HEK293 (cell line): ENCODE measurements at regions not wholly inside any gene's neighbourhood (a gene's known extent, or its start where the extent isn't known, plus 50 kb on each side); places are given as distances from the start of the nearest gene placed in this dataset.

Source experiments
- CTCF ChIA-PET: fragments of 350-600 bp; formaldehyde crosslinking; extraction: SDS; loops from one replicate; lab custom pipeline; 2021; ENCODE audit warnings: antibody characterized with exemption; lab: Yijun Ruan, JAX
- POLR2A ChIA-PET: fragments of 300-600 bp; formaldehyde crosslinking; extraction: SDS; loops from one replicate; lab custom pipeline; 2020; ENCODE audit warnings: antibody characterized with exemption, inconsistent platforms; lab: Yijun Ruan, JAX
- H3K27ac ChIP-seq: fragments of 200-500 bp; sonication (Bioruptor generic); 2 replicates; pipeline ENCODE4 v1.5.1; 2014; ENCODE audit warnings: low read depth, low read length, control low read depth, inconsistent platforms; ENCODE audit errors: extremely low read depth
- H3K36me3 ChIP-seq, 2 experiments: fragments of 200-500 bp in 1 of 2; sonication (Bioruptor generic) in 1 of 2; 1 replicate in 1 of 2; 2 replicates in 1 of 2; pipeline ENCODE4 v1.5.1; 2014 to 2017; ENCODE audit warnings: inconsistent platforms in 2 of 2, low read length in 2 of 2; ENCODE audit not compliant: control insufficient read depth in 2 of 2, insufficient read depth in 1 of 2
- H3K4me1 ChIP-seq: fragments of 200-500 bp; sonication (Bioruptor generic); 2 replicates; pipeline ENCODE4 v1.5.1; 2014; ENCODE audit warnings: mild to moderate bottlenecking, low read length, inconsistent platforms; ENCODE audit not compliant: control insufficient read depth, insufficient read depth
- H3K4me3 ChIP-seq: 2 replicates; pipeline ENCODE4 v1.5.1; 2011; ENCODE audit warnings: low read depth, mild to moderate bottlenecking, control low read depth, low read length, moderate library complexity
- H3K9me3 ChIP-seq: fragments of 200-500 bp; sonication (Bioruptor generic); 2 replicates; pipeline ENCODE4 v1.5.1; 2014; ENCODE audit warnings: low read depth, low read length, inconsistent platforms; ENCODE audit not compliant: control insufficient read depth, insufficient read depth
- BCL11A ChIP-seq: fragments of 450-650 bp; formaldehyde crosslinking; IDR thresholded peaks from 2 replicates; pipeline ENCODE4 v1.5.1; 2016; ENCODE audit warnings: low read depth, missing biosample characterization, missing genetic modification characterization
- BCL11B ChIP-seq: fragments of 450-650 bp; formaldehyde crosslinking; IDR thresholded peaks from 2 replicates; pipeline ENCODE4 v1.5.1; 2016; ENCODE audit warnings: low read depth, missing biosample characterization, missing genetic modification characterization
- GLIS1 ChIP-seq: fragments of 450-650 bp; formaldehyde crosslinking; IDR thresholded peaks from 2 replicates; pipeline ENCODE4 v1.5.1; 2016; ENCODE audit warnings: missing biosample characterization, missing genetic modification characterization
- HOXC10 ChIP-seq: sonication (generic); formaldehyde crosslinking; IDR thresholded peaks from 2 replicates; pipeline ENCODE4 v1.8.1; 2023; ENCODE audit warnings: mild to moderate bottlenecking, missing genetic modification reagents
- KLF1 ChIP-seq: fragments of 450-650 bp; formaldehyde crosslinking; IDR thresholded peaks from 2 replicates; pipeline ENCODE4 v1.5.1; 2016; ENCODE audit warnings: missing biosample characterization, missing genetic modification characterization
- SP3 ChIP-seq: fragments of 450-650 bp; formaldehyde crosslinking; IDR thresholded peaks from 2 replicates; pipeline ENCODE4 v1.5.1; 2016; ENCODE audit warnings: missing biosample characterization, missing genetic modification characterization
- TRIM28 ChIP-seq: IDR thresholded peaks from 2 replicates; pipeline ENCODE4 v1.6.1; 2011; ENCODE audit warnings: low read length, control low read depth, borderline replicate concordance
- ZFP41 ChIP-seq: fragments of 450-650 bp; formaldehyde crosslinking; IDR thresholded peaks from 2 replicates; pipeline ENCODE4 v1.5.1; 2016; ENCODE audit warnings: missing biosample characterization, missing genetic modification characterization, borderline replicate concordance
- ZNF138 ChIP-seq: fragments of 450-650 bp; formaldehyde crosslinking; IDR thresholded peaks from 2 replicates; pipeline ENCODE4 v1.5.1; 2016; ENCODE audit warnings: missing biosample characterization, missing genetic modification characterization, borderline replicate concordance
- ZNF140 ChIP-seq: fragments of 450-650 bp; formaldehyde crosslinking; IDR thresholded peaks from 2 replicates; pipeline ENCODE4 v1.5.1; 2016; ENCODE audit warnings: missing biosample characterization, missing genetic modification characterization
- ZNF362 ChIP-seq: fragments of 450-650 bp; formaldehyde crosslinking; IDR thresholded peaks from 2 replicates; pipeline ENCODE4 v1.5.1; 2016; ENCODE audit warnings: missing biosample characterization, missing genetic modification characterization
- ZNF394 ChIP-seq: fragments of 450-650 bp; formaldehyde crosslinking; IDR thresholded peaks from 2 replicates; pipeline ENCODE4 v1.5.1; 2016; ENCODE audit warnings: missing biosample characterization, missing genetic modification characterization, mild to moderate bottlenecking, moderate library complexity, borderline replicate concordance
- ZNF423 ChIP-seq: fragments of 450-650 bp; formaldehyde crosslinking; IDR thresholded peaks from 2 replicates; pipeline ENCODE4 v1.5.1; 2016; ENCODE audit warnings: missing biosample characterization, missing genetic modification characterization
- ZNF510 ChIP-seq: fragments of 450-650 bp; formaldehyde crosslinking; IDR thresholded peaks from 2 replicates; pipeline ENCODE4 v1.5.1; 2018; ENCODE audit warnings: mild to moderate bottlenecking, missing genetic modification characterization, missing biosample characterization; ENCODE audit not compliant: insufficient replicate concordance
- ZNF514 ChIP-seq: fragments of 450-650 bp; formaldehyde crosslinking; IDR thresholded peaks from 2 replicates; pipeline ENCODE4 v1.5.1; 2016; ENCODE audit warnings: missing biosample characterization, missing genetic modification characterization
- ZNF560 ChIP-seq: fragments of 450-650 bp; formaldehyde crosslinking; IDR thresholded peaks from 2 replicates; pipeline ENCODE4 v1.5.1; 2017; ENCODE audit warnings: missing biosample characterization, missing genetic modification characterization, borderline replicate concordance
- ZNF623 ChIP-seq: fragments of 450-650 bp; formaldehyde crosslinking; IDR thresholded peaks from 2 replicates; pipeline ENCODE4 v1.5.1; 2016; ENCODE audit warnings: missing biosample characterization, missing genetic modification characterization
- ZNF76 ChIP-seq: fragments of 450-650 bp; formaldehyde crosslinking; IDR thresholded peaks from 2 replicates; pipeline ENCODE4; 2016; ENCODE audit warnings: low read depth, missing biosample characterization, missing genetic modification characterization, borderline replicate concordance
- ZNF837 ChIP-seq: fragments of 450-650 bp; formaldehyde crosslinking; IDR thresholded peaks from 2 replicates; pipeline ENCODE4 v1.5.1; 2016; ENCODE audit warnings: missing biosample characterization, missing genetic modification characterization
- ZSCAN5A ChIP-seq: fragments of 450-650 bp; formaldehyde crosslinking; IDR thresholded peaks from 2 replicates; pipeline ENCODE4 v1.5.1; 2016; ENCODE audit warnings: missing biosample characterization, missing genetic modification characterization
- ZXDB ChIP-seq: fragments of 450-650 bp; formaldehyde crosslinking; IDR thresholded peaks from 2 replicates; pipeline ENCODE4 v1.5.1; 2016; ENCODE audit warnings: missing biosample characterization, missing genetic modification characterization
- TF ChIP-seq, protein P1 (sequence below): fragments of 450-650 bp; formaldehyde crosslinking; IDR thresholded peaks from 2 replicates; pipeline ENCODE4 v1.5.1; 2016; ENCODE audit warnings: missing biosample characterization, missing genetic modification characterization, borderline replicate concordance
- TF ChIP-seq, protein P2 (sequence below): fragments of 450-650 bp; IDR thresholded peaks from 2 replicates; pipeline ENCODE4 v1.5.1; 2018; ENCODE audit warnings: missing biosample characterization, missing genetic modification characterization

DNA sequence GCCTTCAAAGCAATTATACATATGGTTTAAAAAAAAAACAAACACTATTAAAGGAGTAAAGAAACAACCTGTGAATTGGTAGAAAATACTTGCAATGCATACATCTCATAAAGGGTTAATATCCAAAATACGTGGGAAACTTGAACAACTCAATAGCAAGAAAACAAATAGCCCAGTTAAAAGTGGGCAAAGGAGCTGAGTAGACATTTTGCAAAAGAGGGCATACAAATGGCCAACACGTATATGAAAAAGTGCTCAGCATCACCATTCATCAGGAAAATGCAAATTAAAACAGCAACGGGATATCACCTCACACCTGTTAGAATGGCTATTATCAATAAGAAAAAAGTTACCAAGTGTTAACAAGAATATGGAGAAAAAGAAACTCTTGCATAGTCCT, 298.3 kb upstream of the RBMS1 start:
- ChIA-PET POLR2A (no interaction called here), CTCF (interaction anchor here (1.2 kb wide), 1 partner anchor 178 kb away, joined by 3 read pairs; no protein-coding TSS in a partner anchor)
- no peaks in the 10 kb centered on the region for H3K4me1 ChIP-seq
- no peak for TF ChIP-seq ZFP41 (tag by site-specific recombination)
- TF ChIP-seq, protein P1, sequence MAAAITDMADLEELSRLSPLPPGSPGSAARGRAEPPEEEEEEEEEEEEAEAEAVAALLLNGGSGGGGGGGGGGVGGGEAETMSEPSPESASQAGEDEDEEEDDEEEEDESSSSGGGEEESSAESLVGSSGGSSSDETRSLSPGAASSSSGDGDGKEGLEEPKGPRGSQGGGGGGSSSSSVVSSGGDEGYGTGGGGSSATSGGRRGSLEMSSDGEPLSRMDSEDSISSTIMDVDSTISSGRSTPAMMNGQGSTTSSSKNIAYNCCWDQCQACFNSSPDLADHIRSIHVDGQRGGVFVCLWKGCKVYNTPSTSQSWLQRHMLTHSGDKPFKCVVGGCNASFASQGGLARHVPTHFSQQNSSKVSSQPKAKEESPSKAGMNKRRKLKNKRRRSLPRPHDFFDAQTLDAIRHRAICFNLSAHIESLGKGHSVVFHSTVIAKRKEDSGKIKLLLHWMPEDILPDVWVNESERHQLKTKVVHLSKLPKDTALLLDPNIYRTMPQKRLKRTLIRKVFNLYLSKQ (tag by site-specific recombination): no peak
- H3K27ac ChIP-seq: no peak overlapping the region
- H3K4me3 ChIP-seq: no peak overlapping the region
- H3K9me3 ChIP-seq: no peaks in the 10 kb centered on the region
- H3K36me3 ChIP-seq: no peaks in the 10 kb centered on the region

DNA sequence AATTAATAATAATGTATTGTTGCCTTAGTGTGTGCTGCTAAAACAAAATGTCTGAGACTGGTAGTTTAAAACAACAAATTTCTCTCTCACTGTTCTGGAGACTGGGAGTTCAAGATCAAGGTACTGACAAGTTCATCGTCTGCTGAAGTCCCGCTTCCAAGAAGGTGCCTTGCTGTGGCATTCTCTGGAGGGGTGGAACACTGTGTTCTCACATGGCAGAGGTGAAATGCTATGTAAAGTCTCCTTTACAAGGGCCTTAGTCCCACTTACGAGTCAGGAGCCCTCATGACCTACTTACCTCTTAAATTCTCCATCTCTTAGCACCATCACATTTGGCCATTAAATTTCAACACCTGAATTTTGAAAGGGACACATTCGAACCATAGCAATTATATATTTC, 299.2 kb upstream of the RBMS1 start:
- CTCF ChIA-PET: interaction anchor here (0.6 to 1.2 kb wide), 3 partner anchors 12 to 357 kb away, joined by 3 to 4 read pairs (median 3); no protein-coding TSS in a partner anchor
- no peaks in the 10 kb centered on the region for H3K36me3 ChIP-seq
- TF ChIP-seq ZNF510 (no peak), ZNF140 (tag by site-specific recombination) (no peak), ZXDB (tag by site-specific recombination) (no peak), HOXC10 (CRISPR knock-in tag) (no peak), ZNF423 (tag by site-specific recombination) (no peak), ZNF623 (no peak), ZNF362 (tag by site-specific recombination) (no peak), ZNF514 (tag by site-specific recombination) (no peak), ZSCAN5A (tag by site-specific recombination) (no peak), ZNF837 (tag by site-specific recombination) (no peak), ZNF138 (tag by site-specific recombination) (no peak), ZNF560 (tag by site-specific recombination) (no peak), ZNF394 (tag by site-specific recombination) (no peak)
- TF ChIP-seq, protein P1 (tag by site-specific recombination): no peak
- H3K9me3 ChIP-seq: no peaks in the 10 kb centered on the region
- no peaks in the 10 kb centered on the region for H3K4me1 ChIP-seq
- H3K4me3 ChIP-seq: no peak overlapping the region
- H3K27ac ChIP-seq: no peak overlapping the region
- POLR2A ChIA-PET: no interaction called here

DNA sequence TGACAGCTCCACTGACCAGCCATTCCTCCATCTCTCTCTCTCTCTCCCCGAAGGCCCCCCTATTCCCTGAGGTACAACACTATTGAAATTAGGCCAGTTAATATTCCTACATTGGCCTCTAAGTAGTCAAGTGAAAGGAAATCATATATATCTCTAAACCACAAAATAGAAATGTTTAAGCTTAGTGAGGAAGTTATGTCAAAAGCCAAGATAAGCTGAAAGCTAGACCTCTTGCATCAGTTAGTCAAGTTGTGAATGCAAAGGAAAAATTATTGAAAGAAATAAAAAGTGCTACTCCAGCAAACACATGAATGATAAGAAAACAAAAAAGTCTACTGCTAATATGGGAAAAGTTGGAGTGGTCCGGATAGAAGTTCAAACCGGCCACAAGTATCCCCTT, 301.3 kb upstream of the RBMS1 start:
- POLR2A ChIA-PET: no interaction called here
- Histone ChIP-seq H3K36me3 (no peaks in the 10 kb centered on the region), H3K4me3 (no peak overlapping the region), H3K27ac (no peak overlapping the region), H3K9me3 (no peaks in the 10 kb centered on the region), H3K4me1 (no peaks in the 10 kb centered on the region)
- CTCF ChIA-PET: interaction anchor here (0.6 to 0.7 kb wide), 2 partner anchors 198 to 375 kb away, joined by 3 to 4 read pairs; no protein-coding TSS in a partner anchor
- TF ChIP-seq TRIM28 (no peak), BCL11B (tag by site-specific recombination) (no peak), GLIS1 (tag by site-specific recombination) (no peak), ZNF76 (no peak), KLF1 (tag by site-specific recombination) (no peak), BCL11A (tag by site-specific recombination) (no peak), SP3 (tag by site-specific recombination) (no peak)
- TF ChIP-seq, protein P2, sequence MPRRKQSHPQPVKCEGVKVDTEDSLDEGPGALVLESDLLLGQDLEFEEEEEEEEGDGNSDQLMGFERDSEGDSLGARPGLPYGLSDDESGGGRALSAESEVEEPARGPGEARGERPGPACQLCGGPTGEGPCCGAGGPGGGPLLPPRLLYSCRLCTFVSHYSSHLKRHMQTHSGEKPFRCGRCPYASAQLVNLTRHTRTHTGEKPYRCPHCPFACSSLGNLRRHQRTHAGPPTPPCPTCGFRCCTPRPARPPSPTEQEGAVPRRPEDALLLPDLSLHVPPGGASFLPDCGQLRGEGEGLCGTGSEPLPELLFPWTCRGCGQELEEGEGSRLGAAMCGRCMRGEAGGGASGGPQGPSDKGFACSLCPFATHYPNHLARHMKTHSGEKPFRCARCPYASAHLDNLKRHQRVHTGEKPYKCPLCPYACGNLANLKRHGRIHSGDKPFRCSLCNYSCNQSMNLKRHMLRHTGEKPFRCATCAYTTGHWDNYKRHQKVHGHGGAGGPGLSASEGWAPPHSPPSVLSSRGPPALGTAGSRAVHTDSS (tag by site-specific recombination): no peak
